Activated CD4-positive, alpha-beta T cell treated with anti-CD3 and anti-CD28 coated beads, Interleukin-2, amount 50 U/mL, for 1 hour (primary cell): ENCODE measurements at regions not wholly inside any gene's neighbourhood (a gene's known extent, or its start where the extent isn't known, plus 50 kb on each side); places are given as distances from the start of the nearest gene placed in this dataset.
"Not testable (repeated sequence)": the region's sequence is repeated elsewhere in the genome, so short reads cannot be mapped to it uniquely, and the experiment has no call there.

Experiments
- DNase-seq: peaks from one replicate; pipeline ENCODE4 v3.0.0-alpha.2; 2020

DNA sequence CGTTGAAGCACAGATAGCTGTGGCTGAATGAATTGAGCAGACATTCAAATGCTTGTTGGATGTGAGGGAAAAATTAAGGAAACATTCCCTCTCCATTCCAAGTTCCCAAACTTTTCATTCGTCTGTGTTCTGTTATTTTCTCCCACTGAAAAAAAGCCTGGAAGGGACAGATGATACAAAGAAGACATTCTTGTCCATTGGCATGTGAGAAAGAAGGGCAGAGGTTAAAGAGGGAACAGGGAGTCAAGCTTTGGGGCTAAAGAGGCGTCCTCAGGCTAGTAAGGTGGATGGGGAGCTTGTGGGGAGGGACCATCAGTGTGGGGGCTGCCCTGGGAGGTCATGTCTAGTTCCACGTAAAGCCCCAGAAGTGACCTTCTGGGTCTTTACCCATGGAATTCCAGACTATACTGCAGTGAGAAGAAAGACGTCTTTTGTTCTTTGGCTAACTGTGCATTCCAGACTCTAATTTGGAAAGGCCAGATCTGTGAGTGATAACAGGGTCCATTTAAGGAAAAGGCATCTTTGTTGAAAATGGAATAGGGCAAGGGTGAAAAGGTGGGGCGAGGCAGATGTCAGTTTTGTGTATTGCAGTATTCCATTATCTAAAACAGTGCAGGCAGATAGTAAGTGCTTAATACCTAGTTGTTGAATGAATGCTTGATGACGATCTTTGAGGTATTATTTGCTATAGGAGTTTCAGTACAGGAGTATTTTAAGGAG, 117.5 kb downstream of the SOX4 start:
- no peak for DNase-seq

DNA sequence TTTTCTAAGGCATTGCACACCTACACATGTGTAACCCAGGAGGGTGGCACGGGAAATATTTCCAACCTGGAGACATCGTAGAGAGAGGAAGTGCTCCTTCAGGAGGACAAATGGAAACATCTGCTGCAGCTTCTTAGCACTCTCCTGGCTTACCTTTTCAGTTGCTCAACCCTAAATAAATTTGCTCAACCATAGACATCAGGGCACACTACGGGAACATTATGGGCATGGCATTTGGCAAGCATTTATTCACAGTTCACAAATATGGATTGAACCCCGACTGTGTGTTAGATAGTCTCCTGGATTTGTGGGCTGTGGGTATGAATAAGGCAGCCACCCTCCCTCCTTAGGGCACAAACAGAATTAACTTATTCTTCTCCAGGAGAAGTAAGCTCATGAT, 118.7 kb downstream of the SOX4 start:
- DNase-seq = no peak

DNA sequence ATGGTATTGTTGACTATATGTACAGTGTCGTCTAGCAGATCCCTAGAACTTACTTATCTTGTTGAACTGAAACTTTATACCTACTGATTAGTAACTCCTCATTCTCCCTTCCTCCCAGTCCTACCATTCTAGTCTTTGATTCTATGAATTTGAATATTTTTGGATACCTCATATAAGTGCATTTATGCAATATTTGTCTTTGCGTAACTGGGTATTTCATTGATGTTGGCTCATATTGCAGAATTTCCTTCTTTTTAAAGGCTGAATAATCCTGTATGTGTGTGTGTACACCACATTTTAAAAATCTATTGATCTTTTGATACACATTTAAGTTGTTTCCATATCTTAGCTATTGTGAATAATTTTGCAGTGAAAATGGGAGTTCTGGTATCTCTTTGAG, 119.9 kb downstream of the SOX4 start:
- DNase-seq = no peak

DNA sequence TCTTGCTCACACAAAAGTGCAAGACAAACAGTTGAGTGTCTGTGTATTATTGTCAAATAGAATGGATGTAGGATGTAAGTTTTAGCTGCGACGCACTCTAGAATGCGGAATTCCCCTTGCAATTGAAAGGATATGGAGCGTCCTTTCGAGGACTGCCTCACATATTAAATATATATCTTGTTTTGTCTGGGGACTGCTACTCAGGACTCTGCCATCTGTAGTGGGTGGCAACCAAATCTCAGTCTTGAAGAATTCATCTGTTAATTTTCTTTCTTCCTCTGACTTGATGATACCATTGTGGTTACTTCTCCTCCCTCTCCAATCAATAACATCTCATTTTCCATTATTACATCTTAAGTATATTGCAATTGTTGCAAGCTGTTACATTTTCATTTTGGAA, 121.6 kb downstream of the SOX4 start:
- DNase-seq = no peak

DNA sequence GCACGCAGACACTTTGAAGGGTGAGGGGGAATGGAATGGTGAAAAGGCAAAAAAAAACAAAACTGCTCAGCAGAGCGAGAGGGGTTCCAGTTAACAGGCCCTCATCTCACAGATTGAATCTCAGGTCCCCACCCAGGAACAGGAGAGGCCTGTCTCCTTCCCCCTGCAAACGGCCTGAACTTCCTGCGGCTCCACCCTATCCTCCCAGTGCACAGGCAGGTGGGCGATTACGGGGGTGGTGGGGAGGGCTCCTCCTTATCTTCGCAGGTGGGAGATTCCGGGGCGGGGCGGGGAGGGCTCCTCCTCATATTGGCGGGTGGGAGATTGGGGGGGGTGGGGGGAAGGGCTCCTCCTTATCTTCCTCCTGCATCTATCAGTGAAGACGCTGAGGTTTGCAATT, 129.0 kb downstream of the SOX4 start:
- DNase-seq = no peak

DNA sequence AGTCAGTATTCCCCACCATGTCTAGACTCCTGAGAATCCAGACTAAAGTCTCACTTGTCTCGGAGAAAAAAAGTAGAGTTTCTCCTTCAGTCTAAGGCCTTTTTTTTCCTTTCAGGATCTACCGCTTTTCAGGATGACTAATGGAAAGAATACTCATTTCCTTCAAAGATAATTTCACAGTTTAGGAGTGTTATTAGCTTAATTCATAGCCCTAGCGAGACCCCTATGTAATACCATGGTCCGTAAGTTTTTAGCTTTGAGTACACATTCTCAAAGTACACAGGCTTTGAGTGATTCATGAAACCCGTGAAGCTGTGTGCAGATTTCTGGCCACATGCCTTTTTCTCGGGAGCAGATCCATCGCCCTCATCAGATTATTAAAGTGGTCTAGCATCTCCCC, 133.1 kb downstream of the SOX4 start:
- DNase-seq = no peak

DNA sequence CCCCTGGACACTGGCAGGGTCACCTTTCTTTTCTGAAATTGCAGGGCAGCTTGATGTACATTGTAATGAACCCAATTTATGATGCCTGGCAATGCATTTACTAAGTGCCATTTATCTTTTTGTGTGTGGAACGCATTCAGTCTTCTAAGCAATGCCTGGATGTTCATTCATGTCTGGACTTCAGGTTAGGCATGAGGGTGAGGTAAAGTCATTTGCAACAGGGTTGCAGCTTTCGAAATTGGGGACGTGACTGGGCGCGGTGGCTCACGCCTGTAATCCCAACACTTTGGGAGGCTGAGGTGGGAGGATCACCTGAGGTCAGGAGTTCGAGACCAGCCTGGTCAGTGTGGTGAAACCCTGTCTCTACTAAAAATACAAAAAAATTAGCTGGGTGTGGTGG, 134.6 kb downstream of the SOX4 start:
- no peak for DNase-seq

DNA sequence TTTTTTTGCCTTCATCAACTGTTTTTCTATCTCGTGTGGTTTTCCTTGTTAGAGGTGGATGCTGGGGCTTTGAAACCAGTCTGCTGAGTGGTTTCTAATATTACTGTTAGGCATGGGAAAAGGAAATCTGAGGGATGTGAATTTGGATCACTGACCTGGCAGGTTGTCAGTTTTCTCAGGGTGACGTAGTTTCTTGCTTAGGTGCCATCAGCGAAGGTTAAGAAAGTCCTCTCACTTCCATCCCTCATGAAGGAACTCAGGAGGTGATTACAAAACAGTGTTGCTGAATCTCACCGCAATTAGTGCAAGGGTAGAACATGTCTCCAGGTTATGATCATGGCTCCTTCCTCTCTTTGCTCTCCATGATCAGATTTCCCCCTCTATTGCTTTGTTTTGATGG, 135.9 kb downstream of the SOX4 start:
- DNase-seq = no peak

DNA sequence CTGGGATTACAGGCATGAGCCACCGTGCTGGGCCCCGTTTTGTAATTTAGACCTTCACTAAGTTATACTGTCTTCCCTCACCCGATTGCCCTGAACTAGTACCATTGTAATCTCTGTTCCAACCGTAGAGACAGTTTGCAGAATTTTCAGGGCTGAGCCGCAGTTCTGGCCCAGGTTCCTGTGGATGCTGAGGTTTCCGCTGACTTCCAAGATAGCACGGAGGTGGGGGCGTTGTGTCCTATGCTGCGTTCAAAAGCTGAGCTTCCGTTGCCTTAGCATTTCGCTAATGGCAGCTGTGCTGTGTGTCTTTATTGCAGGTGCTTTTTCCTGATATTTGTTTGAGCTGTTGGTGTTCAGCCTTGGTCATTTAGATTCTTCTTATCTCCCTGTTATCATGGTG, 137.0 kb downstream of the SOX4 start:
- no peak for DNase-seq

DNA sequence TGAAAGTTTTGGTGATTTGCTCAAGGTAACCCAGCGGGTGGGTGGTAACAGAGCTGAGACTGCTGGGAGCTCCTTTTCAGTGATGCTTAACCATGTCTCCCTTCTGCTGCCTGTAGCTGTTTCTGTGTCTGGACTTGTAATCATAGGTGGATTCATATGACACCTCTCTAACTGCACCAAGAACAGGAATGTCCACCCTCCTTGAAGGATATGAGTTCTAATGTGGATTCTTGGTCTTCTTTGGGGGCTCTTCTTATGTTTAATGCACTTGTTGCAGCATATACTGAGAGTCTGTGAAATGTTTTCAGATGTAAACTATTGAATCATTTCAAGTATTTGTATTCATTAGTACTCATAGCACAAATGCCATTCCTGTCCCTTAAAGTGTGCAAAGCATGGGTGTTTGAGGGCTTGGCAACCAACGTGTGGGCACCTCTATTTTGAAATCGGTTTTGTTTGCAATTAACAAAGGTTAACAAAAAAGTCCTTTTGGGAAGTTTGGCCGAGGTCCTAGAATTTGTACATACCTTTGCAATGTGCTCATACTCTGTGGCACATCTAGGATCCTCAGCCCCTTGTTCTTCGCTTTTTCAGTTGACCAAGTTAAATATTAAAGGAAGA, 138.0 kb downstream of the SOX4 start:
- DNase-seq = no peak

DNA sequence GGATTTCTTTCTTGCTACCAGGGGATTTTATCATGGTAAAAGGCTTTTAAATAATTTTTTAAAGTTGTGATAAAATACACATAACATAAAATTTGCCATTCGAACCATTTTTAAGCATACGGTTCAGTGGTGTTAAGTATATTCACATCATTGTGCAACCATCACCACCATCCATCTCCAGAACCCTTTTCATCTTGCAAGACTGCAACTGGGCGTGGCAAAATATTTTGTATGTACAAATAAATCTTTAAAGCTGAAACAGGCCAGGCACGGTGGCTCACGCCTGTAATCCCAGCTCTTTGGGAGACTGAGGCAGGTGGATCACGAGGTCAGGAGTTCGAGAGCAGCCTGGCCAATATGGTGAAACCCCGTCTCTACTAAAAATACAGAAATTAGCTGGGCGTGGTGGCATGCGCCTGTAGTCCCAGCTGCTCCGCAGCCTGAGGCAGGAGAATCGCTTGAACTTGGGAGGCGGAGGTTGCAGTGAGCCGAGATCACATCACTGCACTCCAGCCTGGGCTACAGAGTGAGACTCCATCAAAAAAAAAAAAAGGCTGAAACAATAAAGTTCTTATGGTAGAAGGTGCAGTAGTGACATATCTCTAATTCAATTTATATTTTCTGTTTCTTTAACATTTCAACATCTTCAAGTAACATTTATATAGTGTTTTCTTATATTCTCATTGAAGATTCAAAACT, 138.6 kb downstream of the SOX4 start:
- DNase-seq = not testable (repeated sequence)

DNA sequence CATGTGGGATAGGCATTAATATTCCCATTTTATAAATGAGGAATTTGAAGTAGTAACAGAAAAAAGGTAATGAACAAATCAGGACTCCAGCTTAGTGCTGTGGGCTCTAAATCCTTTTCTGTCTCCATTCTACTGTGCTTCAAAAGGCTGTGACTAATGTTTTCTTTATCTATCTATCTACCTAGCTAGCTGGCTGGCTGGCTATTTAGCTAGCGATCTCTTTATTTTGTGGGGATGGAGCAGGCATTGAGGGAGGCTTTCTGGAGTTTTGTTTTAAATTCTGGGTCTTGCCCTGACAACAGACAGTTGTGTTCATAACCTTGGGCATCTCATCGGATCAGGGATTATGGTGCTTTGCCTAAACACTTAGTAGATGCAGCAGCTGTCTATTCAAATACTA, 139.2 kb downstream of the SOX4 start:
- no peak for DNase-seq

DNA sequence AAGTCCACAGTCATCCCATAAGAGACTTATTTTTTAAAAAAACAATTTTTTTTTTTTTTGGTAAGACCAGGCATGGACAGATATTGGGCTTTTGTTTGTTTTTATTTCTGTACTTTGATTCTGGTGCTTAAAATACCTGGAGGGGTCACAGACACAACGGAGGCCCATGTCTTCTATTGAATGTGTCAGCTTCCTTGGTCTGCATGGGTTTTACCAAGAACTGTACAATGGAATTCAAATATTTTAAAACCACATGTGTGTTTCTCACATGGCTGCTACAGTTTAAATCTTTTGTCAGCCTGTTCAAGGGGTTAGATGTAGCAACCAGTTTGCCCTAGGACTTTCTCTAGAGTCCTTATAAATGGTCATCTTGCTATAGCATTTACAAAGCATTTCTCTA, 139.8 kb downstream of the SOX4 start:
- DNase-seq = no peak

DNA sequence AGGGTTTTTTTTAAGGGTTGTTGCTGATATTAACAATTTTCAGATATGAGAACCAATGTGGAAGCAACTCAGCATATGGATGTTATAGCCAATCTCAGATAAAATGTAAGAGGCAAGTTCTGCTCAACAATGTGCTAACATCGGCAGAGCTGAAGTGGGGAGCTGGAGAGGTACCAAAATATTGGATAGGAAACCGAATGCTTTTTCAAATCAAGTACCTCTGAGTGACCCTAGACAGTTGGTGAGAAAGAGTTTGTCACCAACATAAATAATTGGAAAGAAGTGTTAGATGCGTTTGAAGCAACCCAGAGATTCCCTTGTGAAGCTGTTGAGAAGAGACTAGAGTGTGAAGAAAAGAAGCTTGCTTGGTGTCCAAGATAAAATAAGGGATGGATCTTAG, 140.7 kb downstream of the SOX4 start:
- no peak for DNase-seq

DNA sequence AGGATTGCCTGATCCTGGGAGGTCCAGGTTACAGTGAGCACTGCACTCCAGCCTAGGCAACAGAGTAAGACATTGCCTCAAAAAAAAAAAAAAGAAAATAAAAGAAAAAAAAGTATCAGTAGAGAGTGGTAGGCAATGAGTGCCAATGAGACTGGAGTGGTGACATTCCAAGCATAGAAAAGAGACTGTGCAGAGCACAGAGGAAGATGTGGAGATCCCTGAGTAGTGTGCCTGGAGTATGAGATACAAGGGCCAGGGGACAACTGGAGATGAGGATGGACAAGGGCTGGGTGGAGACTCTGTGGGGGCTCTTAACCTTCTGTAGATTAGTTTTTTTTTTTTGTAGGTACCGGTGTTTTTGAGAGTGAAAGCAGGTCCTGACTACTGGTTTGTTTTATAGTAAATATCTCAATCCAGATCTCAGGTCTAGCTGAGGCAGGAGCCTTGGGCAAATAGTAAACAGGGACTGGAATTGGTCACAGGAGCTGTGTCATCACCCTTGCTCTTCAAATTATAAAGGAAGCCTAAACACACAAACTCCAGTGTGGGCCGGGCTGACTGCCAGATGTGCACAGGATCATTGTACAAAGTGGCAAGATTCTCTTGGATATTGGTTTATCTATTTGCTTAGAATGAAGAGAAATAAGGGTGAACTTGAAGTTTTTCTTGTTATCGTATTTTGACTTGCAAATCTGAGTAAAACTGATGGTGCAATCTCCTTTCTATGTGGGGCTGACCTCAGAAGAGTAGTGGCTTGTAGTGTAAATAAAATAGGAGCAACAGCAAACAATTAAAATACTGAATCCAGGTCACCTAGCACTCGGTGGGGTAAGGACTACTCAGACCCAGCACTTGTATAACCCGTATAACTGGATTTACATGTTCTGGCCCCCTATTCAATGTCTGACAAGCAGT, 144.9 kb downstream of the SOX4 start:
- DNase-seq = no peak

DNA sequence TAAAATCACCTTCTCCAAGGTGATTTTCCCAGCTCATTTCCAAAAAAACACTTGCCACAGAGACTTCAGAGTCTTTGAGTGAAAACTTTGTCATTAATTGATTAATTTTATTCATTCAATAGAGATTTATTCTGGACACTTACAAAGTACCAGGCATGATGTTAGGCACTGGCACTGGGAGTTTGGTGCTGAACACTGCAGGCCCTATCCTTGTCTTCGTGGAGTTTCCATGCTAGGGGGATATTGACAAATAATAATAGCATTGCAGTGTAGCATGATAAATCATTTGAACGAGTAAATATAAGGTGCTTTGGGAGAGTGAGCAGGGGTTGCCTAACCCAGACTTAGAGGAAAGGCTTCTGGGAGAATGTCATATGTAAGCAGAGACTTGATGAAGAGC, 145.7 kb downstream of the SOX4 start:
- DNase-seq = no peak

DNA sequence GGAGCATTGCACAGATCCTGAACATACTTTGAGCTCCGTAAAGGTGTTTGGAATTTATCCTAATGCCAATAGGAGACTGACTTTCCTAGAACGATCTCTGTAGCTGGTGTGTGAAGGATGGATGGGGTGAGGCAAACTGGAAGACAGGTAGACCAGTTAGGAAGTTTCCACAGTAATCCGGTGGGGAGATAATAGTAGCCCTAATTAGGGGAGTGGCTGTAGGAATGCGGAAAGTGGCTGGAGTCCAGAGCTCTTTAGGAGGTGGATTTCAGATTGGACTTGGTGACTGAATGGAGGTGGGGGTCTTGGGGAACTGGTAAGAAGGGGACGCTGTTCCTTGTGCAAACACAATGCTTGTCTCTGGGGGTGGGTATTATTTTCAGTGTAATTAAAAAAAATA, 146.3 kb downstream of the SOX4 start:
- DNase-seq = no peak

DNA sequence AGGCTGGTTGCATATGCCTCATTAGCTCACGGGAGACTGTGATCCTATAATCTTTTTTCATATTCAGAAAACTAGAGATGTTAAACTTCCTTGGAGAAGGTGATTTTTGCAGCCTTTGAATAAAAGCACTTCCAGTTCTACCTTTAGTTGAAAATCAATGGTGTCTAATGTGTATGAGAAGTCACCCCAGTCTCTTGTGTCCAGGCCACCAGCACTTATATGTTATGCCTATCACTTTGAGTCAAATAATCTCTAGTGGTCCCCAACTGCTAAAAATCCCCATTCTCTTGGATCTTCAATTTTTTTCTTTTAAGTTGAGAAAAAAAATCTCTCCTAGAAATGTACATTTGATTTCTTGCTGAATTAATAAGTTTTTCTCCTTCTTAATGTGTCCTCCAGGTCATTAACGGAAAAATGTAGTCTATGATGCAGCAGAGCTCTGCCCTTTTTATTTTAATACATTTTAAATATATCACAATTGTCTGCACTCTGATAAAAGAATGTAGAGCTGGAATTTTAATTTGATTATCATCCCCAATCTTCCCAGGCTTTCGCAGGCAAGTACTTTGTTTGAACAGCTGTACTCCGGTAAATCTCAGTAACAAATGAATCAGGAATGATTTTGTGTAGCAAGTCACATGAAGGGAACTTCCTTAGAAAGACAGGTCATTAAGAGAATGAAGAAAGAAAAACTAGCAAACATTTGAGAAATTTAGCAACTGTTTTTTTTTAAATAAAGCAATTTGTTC, 147.0 kb downstream of the SOX4 start:
- no peak for DNase-seq

DNA sequence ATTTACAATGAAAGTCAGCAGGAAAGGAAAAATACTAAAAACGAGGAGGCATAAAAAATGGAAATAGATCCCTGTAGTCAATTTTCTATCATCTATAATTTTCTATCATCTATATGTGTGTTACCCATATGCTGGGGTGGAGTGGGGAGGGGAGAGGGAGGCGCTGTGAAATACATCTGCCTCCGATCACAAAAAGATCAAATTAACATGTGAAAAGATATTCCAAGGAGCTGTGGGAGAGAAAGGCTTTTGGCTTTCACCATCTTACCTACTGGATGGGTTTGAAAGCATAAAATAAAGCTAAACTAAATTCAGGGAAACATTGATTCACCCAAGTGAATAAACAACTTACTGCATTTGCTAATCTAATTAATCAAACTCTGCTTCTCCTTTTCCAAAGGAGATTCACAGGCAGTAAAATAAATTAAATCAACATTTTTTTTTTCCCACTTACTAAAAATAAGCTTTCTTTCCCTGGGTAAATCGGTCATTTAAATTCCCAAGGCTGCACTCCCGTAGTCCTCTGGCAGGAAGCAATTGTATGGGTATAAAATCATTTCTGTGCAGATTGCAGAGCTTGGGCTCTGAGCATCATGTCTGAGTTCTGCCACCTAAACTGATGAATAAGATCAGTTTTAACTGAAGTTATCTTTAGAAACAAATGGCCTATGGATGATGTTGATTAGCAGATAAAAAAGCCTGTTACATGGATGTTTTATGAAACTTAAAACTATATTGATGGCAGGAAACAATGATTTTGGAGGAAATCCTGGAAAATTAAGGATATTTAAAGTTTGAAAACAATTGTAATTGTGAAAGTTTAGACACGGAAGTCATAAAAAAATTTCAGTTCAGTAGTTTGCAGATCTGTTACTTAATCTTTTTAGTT, 147.9 kb downstream of the SOX4 start:
- no peak for DNase-seq

DNA sequence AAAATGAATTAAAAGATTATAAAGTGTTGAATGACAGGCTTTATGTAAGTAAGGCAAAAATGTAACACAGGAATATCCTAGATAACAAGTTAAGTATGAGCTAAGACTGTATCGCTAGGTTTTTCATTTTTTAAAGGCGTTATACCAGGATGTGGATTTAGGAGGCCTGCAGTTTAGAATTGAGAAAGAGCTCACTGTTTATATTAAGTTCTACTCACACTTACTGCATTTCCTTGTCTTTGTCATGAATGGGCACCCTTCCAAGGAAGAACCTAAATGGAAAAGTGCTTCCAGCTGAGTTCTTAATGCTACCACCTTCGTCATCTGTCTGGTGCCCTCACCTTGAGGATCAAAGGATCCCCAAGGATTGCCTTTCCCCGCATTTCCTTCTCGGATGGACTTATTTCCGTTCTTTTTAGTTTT, 148.7 kb downstream of the SOX4 start:
- no peak for DNase-seq

DNA sequence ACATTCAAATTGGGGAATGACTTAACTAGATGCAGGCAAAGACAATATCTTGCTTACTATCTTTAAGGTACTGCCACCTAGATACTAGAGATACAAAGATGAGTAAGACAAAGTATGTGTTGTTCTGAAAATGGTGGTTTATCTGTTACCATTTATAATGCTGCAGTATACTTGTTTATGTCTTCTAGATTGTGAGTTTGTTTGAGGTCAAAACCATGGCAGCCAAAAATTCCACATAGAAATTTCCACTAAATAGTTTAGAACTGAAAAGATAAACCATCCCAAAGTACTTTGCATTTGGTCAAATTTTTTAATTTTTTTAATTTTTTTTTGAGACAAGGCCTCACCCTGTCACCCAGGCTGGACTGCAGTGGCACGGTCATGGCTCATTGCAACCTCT, 150.8 kb downstream of the SOX4 start:
- no peak for DNase-seq
